Putamen (tissue), 1 donor: ENCODE measurements at regions not wholly inside any gene's neighbourhood (a gene's known extent, or its start where the extent isn't known, plus 50 kb on each side); places are given as distances from the start of the nearest gene placed in this dataset.
"Not testable (repeated sequence)": the region's sequence is repeated elsewhere in the genome, so short reads cannot be mapped to it uniquely, and the experiment has no call there.

Experiments used
- DNase-seq: peaks from one replicate; pipeline ENCODE4 v3.0.0-alpha.2; 2016; ENCODE audit warnings: low spot score

DNA sequence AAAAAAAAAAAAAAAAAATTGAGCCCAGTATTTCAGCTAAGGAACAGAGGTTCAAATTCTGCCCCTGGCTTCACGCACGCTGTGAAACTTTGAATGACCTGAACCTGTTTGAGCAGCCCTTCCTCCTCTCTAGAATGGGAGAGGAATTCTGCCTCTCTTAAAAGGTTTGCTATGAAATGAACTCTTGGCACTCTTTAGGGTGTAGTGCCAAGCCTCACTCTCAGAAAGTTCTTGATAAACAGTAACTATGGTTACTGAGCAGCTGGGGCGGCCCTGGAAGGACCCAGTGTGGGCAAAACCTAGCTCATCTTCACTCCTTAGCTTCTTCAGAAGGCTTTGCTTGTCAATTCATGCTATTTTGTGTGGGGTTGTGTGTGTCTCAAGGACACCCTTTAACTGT lies 73.7 kb downstream of the GEMIN8 start:
- no peak for DNase-seq

DNA sequence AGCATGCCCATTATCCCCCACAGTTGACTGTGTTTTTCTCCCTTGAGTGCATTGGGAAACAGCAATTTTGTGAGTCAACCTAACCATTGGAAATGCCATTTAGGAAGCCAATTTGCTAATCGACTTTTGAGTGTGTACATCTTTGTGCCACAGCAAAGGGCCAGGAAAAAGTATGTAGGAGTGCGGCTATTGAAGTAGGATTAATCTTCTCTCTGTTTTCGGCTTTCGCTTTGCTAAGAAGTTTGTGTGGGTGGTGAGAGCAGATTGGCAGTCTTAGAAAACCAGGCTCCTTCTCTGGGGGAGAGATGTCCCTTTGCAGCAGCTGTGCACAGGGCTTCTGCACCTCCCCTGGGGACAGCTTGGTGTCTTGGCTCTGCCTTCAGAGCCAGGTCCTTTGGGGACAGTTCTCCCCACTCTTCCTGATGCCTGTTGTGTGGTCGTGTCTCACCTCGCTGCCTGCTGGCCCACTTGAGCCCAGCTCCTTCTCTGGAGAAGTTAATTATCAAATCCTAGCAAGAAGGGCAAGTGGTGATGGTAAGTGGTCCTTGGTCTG lies 74.5 kb downstream of the GEMIN8 start:
- no peak for DNase-seq

DNA sequence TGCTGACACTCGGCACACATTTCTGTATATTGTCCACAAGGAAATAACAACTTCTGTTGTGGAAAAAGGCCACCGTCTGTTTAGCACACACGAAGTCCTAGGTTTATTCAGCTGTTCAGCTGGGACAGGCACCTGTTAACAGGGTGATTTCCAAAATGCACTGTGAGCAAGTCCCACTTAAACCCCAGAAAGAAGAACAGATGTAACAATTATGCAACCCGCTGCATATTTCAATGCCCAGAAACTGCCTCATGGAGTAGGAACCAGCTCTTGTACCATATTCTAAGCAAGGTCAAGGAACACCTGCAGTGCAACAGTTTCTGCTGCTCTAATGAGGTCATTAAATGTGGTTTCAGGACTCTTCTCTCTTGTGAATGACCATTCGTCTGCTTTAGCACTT lies 77.1 kb downstream of the GEMIN8 start:
- DNase-seq, result no peak

DNA sequence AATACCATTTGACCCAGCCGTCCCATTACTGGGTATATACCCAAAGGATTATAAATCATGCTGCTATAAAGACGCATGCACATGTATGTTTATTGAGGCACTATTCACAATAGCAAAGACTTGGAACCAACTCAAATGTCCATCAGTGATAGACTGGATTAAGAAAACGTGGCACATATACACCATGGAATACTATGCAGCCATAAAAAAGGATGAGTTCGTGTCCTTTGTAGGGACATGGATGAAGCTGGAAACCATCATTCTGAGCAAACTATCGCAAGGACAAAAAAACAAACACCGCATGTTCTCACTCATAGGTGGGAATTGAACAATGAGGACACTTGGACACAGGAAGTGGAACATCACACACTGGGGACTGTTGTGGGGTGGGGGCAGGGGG lies 83.5 kb downstream of the GEMIN8 start:
- DNase-seq, result not testable (repeated sequence)

DNA sequence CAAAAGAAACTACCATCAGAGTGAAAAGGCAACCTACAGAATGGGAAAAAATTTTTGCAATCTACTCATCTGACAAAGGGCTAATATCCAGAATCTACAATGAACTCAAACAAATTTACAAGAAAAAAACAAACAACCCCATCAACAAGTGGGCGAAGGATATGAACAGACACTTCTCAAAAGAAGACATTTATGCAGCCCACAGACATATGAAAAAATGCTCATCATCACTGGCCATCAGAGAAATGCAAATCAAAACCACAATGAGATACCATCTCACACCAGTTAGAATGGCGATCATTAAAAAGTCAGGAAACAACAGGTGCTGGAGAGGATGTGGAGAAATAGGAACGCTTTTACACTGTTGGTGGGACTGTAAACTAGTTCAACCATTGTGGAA lies 83.9 kb downstream of the GEMIN8 start:
- DNase-seq, result not testable (repeated sequence)

DNA sequence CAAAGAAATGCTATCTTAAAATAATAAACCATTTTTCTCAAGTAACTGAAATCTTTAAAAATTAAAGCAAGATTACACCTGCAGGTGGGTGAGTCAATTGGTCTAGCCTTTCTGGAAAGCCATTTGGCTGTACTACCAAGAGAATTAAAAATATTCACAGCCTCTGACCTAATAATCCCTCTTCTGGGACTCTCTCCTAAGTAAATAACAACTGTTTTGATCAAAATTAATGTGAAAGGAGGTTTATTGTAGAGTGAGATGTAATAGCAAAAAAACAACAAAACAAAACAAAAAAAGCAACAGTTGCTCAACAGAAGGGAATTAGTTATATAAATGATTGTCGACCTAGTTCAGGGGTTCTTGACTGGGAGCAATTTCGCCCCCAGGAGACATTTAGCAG lies 89.0 kb downstream of the GEMIN8 start:
- no peak for DNase-seq

DNA sequence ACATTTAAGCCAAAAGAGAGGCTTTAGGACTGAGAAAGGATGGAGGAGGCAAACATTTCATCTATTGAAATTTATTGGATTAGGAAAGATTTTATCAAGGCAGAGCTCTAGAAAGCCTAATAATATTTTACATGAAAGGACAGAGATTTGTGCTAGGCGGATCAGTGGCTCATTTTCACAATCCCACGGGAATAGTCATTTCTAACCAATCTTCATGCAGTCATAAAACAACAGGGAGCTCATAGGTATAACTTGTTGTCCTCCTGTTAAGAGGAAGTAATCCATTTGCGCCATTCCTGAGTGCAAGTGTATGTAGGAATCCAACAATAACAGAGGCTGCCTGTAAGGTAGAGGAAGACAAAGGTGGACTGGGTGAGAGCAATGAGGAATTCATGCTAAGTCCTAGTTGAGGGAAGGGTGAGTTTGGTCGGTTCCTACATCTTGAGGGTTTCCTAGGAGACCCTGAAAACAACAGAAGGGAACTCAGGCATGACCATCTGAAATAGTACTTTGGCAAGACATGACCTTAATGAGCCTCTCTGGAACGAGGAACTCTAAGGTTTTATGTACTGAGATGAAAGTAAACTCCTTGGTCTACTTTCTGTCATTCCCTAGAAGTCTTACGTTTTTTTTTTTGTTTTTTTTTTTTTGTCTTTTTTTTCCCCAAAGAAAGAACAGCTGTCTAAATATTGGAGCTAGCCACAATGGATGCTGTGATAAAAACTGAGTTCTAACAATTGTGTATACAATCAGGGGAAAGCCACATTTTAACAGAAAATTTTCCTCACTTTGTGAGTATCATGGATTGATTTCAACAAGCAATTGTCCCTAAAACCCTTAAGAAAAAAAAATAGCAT lies 89.7 kb downstream of the GEMIN8 start:
- DNase-seq, result no peak

DNA sequence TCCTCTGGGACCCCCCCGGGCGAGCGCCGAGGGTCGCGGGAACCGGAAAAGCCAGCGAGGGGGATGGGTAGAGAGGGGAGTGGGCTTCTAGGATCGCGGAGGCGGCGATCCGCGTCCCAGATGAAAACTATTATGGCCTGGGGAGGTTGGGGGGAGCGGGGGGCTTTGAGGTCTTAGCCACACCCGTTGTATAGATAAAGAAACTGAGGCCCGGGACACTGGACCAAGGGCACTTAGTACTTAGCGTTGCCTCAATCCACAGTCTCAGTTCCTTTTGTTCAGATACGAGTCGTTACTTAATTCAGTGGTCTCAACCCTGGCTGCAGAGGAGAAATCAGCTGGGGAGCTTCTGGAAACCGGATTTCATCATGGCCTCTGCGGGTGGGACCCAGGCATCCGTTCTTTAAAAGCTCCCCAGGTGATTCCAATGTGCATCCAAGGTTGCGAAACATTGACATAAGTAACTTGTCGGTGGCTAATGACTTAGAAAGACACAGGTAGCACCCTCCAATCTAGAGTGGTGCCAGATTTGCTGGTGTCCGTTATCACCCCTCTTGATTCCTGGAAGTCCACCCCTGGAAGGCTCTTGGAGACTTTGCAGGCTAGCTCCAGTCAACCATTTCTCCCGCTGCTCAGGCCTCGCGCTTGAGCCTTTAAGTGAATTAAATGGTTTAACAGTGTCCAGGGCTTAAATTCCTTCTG lies 90.7 kb downstream of the GEMIN8 start:
- DNase-seq, result no peak

DNA sequence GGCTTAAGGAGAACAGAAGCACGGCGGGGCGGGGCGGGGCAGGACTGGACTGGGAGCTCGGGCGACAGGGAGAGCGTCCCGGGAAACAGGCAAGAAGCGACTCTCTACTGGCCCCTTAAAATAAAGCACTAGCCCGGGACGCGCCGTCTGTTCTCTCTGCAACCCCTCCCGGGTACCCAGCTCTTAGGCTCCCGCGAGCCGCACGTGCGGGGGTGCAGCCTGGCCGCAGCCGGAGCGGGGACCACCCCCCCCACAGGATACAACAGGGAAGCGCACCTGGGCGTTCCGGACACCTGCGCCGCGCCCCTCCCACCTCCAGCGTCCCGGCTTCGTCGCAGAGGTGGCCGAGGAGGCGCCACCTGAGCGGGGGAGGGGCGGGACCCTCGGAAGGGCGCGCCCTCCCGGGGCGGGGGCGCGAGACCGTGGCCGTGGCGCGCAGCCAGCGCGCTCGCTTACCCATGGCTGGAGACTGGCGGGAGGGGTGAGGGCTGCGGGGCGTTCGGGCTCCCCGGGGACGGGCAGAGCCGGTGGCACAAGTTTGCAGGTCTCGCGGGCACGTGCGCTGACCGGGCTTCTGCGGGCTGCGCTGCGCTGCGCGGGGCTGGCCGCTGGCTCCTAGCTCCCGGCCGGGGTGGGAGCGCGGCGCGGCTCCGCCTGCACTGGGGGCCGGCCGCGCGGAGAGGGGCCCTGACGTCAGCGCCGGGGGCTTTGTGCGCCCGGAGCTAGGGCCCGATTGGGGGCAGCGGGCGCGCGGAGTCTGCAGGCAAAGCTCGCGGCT lies 91.5 kb downstream of the GEMIN8 start:
- DNase-seq, result no peak

DNA sequence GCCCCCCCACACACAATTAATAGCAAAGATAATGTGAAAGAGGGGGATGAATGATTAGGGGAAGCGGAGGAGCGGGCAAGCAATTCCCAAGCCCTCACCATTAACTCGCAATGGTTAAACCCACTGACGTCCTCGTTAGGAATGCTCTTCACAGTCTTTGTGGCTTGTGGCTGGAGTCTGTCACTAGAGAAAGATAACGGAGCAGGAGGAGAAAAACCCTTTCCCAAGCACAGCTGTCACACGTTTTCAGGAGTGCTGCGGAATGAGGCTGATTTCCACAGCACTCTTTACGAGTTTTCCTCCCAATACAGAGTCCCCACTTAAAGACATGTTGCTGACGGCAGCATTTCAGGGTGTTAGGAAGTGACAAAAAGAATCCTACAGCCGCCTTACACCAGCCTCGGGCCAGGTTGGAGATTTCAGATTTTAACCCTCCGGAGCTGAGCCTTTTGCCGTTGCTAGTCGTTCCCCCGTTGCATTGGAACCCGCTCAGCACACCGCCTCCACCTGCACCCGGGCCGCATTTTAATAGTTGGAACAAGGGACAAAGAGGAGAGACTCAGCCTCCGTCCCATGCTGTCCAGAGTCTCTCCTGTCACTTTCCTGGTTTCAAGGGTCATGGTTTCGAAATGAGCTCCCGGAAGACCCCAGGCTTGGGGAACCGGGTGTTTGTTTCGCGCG lies 92.2 kb downstream of the GEMIN8 start:
- peak; percentile 45 for DNase-seq

DNA sequence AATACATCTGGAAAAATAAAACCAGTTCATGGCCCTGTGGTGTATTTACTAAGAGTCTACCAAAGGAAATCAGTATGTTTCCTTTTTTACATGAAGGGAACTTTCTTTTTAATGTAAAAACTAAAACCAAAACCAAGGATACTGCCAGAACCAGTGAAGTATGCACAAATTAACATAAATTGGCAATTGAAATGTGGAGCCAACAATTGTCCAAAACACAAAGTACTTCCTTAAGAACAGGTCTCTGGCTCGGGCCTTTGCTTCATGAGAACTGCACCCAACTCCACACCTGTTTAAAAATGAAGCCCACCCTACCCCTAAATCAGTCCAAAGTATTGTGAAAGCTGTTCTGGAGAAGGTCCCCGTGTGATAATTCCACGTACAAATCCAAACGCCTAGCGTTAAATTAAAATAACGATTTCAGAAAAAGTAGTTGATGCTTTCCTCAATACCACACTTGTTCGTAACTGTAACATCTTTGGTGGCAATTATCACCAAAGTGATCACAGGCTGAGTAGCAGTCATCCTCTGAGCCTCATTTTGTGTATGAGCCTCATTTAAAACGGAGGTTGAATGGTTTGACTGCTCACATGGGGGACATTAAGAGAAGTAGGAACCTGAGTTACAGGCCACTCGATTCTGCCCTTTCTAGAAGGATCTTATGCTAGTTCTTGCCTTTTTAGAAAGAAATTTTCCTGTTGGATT lies 93.0 kb downstream of the GEMIN8 start:
- DNase-seq, result no peak

DNA sequence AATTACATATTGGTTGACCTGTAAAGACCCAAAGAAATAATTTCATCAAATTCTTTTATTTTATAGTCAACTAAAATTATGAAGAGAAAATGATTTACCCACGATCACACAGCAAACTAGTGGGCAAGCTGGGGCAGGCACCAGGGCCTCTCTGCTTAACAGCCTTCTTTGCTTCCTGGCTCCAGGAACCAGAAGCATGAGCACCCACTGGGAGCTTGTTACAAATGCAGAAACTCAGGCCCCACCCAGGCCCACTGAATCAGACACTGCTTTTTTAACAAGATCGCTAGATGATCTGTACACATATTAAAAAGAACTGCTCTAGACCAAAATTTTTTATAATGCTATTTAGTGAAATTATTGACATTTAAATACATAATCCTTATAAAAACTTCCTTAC lies 95.0 kb downstream of the GEMIN8 start:
- DNase-seq, result no peak

DNA sequence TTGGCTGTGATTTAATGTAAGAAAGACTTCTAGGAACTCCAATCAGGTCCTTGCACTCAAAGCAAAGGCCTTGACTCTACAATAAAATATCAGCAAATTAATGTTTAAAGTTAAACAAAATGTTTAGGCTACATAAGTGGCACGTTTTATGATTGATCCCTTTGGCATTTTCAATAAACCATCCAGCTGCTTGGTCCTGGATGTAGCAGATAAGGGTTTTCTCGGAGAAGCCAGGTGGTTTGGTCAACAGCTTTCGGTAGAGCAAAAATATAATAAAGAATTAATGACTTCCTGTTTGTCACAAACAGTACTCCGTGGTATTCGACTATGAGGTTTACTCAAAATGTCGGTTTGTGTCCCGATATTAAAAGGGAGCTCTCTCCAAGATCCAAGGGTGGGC lies 95.8 kb downstream of the GEMIN8 start:
- no peak for DNase-seq

DNA sequence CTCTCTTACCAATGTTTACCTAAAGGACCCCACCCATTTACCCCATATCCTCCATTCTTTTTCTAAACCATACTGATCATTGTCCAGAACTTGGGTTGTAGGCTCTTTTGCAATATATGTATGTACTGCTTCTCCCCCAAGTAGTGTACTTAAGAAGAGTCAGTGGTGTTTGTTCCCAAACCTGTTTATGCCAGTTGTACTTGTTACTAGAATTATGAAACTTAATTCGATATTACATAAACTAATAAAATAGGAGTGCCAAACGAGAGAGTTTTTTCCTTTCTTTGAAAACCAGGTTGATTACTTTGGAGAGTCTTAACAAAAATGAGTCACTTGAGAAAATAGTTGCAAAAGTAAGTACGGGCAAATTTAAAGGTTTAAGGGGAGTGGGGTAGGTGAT lies 96.3 kb downstream of the GEMIN8 start:
- no peak for DNase-seq

DNA sequence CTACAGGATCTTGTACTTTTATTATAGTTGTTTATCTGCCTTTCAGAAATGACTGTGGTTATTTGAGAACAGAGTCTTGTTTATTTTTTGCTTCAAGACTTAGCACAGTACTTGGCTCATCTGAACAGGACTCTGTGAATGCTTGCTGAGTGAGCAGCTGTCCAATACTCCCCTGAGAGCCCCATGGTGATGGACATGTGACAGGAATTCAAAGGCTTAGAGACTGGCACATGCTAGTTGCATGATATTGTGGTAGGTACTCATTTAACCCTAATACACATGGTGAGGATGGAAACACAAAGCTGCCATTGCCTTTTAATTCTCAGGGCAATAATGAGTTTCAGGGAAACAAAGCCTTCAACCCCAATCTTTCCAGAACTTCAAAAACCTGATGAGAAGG lies 97.3 kb downstream of the GEMIN8 start:
- DNase-seq, result no peak

DNA sequence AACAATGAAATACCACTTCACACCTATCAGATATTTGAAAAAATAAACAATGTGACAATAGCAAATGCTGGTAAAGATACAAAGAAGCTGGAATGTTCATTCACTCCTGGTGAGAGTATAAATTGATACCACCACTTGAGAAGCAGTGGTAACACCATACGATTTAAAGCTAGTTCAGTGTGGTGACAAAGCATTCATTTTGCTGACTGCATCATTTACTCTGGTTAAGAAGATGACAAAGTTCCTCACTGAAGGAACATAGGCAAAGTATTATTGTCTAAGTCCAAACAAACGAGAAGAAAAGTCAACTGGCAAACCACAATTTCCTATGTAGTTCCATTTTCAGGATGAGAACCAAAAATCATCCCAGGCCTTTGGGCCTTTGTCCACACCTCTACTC lies 102.5 kb downstream of the GEMIN8 start:
- no peak for DNase-seq

DNA sequence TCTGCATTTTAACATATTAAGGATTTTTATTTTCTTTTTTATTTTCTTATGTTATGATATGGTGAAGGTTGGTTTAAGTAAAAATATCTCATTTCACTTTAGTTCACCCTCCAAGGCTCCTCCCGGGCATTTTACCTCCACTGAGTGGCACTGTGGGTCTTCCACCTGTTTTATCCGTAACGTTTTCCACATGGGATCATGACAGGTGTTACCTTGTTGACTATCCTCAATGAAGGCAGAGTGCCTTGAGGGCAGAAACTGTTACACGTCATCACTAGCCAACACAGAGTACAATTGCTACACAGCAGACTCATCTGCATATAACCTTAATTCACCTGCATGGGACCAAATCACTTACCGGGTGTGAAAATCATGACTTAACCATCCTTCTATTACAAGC lies 105.8 kb downstream of the GEMIN8 start:
- DNase-seq, result no peak

DNA sequence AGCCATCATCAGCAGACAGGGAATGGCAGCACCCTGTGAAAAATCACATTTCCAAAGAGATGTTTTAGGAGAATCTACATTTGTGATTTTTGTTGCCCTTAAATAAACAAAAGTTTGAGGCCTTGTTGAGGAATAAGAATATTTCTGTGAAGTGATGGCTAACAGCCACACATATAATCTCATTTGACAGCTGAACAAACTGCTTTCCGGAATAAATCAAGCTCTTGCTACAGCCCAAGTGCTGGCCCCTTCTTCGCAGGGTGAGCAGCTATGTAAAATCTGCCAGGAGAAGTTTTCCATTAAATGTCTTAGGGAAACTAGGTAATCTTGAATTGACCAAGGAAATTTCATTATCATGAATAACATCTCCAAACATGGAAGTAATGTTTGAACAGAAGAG lies 106.4 kb upstream of the GPM6B start:
- DNase-seq, result no peak

DNA sequence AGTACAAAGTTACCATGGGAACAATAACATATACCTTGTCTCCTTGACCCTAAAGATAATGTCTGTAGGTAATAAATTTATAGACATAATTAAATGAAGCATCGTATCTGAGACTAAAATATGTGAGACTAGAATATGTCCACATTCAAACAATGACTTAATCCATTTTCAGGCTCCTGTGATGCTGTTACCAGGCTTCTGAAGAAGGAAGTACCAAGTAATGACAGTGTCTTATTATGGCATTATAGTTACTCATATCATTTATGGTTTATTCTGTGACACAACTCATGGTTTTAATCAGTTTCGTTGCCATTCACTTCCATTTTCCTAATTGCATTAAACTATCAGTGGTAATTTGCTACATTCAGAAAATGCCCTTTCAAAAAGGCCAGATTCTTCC lies 100.6 kb upstream of the GPM6B start:
- DNase-seq, result no peak

DNA sequence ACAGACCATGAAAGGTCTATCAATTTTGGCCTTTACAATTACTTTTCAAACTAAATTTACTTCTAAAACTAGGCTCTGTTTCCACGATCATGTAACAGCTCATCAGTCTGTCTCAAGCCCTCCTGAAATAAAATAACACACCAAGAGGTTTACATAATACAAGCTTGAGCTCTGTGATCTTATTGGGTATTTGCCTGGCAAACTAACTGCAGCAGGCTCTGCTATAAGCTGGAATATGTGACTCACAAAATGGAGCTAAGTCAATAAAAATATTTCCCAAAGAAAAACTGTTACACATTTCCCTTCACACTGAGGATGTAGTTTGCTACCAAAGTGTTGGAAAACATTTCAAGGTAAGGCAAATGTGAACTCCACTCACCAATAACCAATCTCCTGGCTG lies 94.7 kb upstream of the GPM6B start:
- DNase-seq, result no peak

DNA sequence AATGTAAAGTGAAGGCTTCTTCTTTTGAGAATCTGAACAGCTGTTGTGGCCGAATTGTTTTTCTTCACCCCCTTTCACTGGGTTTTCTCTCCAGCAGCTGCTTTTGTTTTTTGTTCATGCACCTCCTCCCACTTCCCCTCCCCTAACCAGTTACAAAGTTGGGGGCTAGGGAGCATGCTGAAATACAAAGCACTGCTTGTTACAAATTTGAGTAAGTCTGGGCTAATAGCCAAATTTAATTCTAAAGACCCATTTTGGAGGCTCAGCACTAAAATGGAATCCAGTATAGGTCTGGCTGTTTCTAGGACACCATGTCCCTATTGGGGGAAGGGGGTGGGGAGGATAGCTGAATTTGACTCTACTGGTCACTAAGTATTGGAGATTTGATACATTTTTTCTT lies 89.2 kb upstream of the GPM6B start:
- peak; percentile 92 for DNase-seq
